SU-DHL-6 (cell line): ENCODE measurements at regions not wholly inside any gene's neighbourhood (a gene's known extent, or its start where the extent isn't known, plus 50 kb on each side); places are given as distances from the start of the nearest gene placed in this dataset.

Source experiments
- H2AFZ ChIP-seq: fragments of 200-600 bp; sonication (generic); 2 replicates; pipeline ENCODE4 v1.6.1; 2014; ENCODE audit warnings: low read depth, mild to moderate bottlenecking, moderate library complexity, mixed read lengths, antibody characterized with exemption, low read length; ENCODE audit not compliant: severe bottlenecking
- H3F3A ChIP-seq: fragments of 200-600 bp; shearing (Covaris generic); 2 replicates; pipeline ENCODE4 v1.6.0; 2016; ENCODE audit warnings: antibody characterized with exemption, mild to moderate bottlenecking; ENCODE audit not compliant: insufficient read depth
- H3K27ac ChIP-seq: fragments of 200-600 bp; sonication (generic); 2 replicates; pipeline ENCODE4 v1.5.1; 2016; ENCODE audit warnings: low read depth, mild to moderate bottlenecking, low read length, moderate library complexity, mixed read lengths
- H3K27me3 ChIP-seq: fragments of 200-600 bp; sonication (generic), shearing (Covaris generic); 2 replicates; pipeline ENCODE4 v1.6.0; 2014; ENCODE audit warnings: mild to moderate bottlenecking, low read length
- H3K36me3 ChIP-seq: fragments of 200-600 bp; sonication (generic); 2 replicates; pipeline ENCODE4 v1.6.1; 2014; ENCODE audit warnings: mild to moderate bottlenecking, low read length, mixed read lengths
- H3K4me2 ChIP-seq: fragments of 300-600, 200-600 bp; shearing (Covaris generic), sonication (generic); 2 replicates; pipeline ENCODE4 v1.6.0; 2014; ENCODE audit warnings: low read length, low read depth, mild to moderate bottlenecking; ENCODE audit not compliant: poor library complexity, severe bottlenecking
- H3K4me3 ChIP-seq: fragments of 200-600 bp; sonication (generic); 2 replicates; pipeline ENCODE4 v1.5.1; 2014; ENCODE audit warnings: antibody characterized with exemption, low read length, mild to moderate bottlenecking, mixed read lengths; ENCODE audit not compliant: insufficient read depth, poor library complexity, severe bottlenecking
- H3K79me2 ChIP-seq: fragments of 200-600 bp; sonication (generic); 2 replicates; pipeline ENCODE4 v1.6.1; 2014; ENCODE audit warnings: mild to moderate bottlenecking, low read length, moderate library complexity; ENCODE audit not compliant: insufficient read depth
- H3K9ac ChIP-seq: fragments of 200-600 bp; sonication (generic); 2 replicates; pipeline ENCODE4 v1.7.0; 2014; ENCODE audit warnings: mild to moderate bottlenecking, low read length
- H3K9me2 ChIP-seq: fragments of 200-600 bp; sonication (generic); replicated peaks from 2 replicates; pipeline ENCODE4 v1.6.1; 2014; ENCODE audit warnings: low read length; ENCODE audit not compliant: insufficient read depth
- H3K9me3 ChIP-seq: fragments of 200-600 bp; sonication (generic); 2 replicates; pipeline ENCODE4 v1.6.1; 2014; ENCODE audit warnings: low read length, mixed read lengths; ENCODE audit not compliant: insufficient read depth
- H4K20me1 ChIP-seq: fragments of 200-600 bp; sonication (generic); 2 replicates; pipeline ENCODE4 v1.6.1; 2014; ENCODE audit warnings: low read depth, mild to moderate bottlenecking, antibody characterized with exemption, low read length, moderate library complexity, mixed read lengths
- EZH2phosphoT487 ChIP-seq: fragments of 200-600 bp; sonication (generic), shearing (Covaris generic); conservative IDR thresholded peaks from 2 replicates; pipeline ENCODE4 v1.6.1; 2018; ENCODE audit warnings: mild to moderate bottlenecking, antibody characterized with exemption, low read length, moderate library complexity, mixed read lengths
- TF ChIP-seq, protein P1 (sequence below): fragments of 200-600 bp; sonication (generic); IDR thresholded peaks from one replicate; pipeline ENCODE4 v1.5.1; 2017; ENCODE audit warnings: antibody characterized with exemption, mild to moderate bottlenecking, low read length, moderate library complexity; ENCODE audit not compliant: insufficient read depth, poor library complexity, severe bottlenecking

DNA sequence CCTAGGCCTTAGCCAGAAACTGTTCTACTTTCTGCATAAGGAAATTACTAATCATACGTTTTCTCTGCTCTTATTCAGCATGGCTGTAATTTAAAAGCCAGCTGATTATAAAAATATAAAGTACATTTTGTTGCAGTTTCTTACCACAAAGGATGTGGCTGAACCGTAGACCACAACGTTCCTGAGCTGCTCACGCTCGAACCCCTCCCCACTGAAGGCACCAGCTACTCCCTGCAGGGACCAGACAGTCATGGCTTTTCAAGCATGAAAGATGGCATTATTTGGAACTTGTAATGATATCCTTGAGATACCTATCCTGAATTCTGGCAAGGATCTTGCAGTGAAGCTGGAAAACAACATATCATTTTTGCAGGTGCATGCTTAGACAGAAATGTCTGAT is 91.8 kb upstream of the DMRT1 start:
- no peak overlapping the region for H3K4me3 ChIP-seq
- no peaks in the 10 kb centered on the region for H4K20me1 ChIP-seq
- H3K9me2 ChIP-seq = no peaks in the 10 kb centered on the region
- peaks cover 35% of the 10 kb centered on the region for H3F3A ChIP-seq
- no peaks in the 10 kb centered on the region for H3K79me2 ChIP-seq
- peak overlapping the region; percentile 31 for H3K9ac ChIP-seq
- H3K9me3 ChIP-seq = no peaks in the 10 kb centered on the region
- peaks cover 6% of the 10 kb centered on the region; the same call in 1 of the 2 replicates for H3K36me3 ChIP-seq
- H3K27me3 ChIP-seq = no peaks in the 10 kb centered on the region
- no peak overlapping the region for H2AFZ ChIP-seq
- peak overlapping the region; percentile 76 for H3K27ac ChIP-seq
- no peak for TF ChIP-seq EZH2phosphoT487
- TF ChIP-seq, protein P1, sequence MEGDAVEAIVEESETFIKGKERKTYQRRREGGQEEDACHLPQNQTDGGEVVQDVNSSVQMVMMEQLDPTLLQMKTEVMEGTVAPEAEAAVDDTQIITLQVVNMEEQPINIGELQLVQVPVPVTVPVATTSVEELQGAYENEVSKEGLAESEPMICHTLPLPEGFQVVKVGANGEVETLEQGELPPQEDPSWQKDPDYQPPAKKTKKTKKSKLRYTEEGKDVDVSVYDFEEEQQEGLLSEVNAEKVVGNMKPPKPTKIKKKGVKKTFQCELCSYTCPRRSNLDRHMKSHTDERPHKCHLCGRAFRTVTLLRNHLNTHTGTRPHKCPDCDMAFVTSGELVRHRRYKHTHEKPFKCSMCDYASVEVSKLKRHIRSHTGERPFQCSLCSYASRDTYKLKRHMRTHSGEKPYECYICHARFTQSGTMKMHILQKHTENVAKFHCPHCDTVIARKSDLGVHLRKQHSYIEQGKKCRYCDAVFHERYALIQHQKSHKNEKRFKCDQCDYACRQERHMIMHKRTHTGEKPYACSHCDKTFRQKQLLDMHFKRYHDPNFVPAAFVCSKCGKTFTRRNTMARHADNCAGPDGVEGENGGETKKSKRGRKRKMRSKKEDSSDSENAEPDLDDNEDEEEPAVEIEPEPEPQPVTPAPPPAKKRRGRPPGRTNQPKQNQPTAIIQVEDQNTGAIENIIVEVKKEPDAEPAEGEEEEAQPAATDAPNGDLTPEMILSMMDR = no peak
- peak overlapping the region; percentile 42 for H3K4me2 ChIP-seq

DNA sequence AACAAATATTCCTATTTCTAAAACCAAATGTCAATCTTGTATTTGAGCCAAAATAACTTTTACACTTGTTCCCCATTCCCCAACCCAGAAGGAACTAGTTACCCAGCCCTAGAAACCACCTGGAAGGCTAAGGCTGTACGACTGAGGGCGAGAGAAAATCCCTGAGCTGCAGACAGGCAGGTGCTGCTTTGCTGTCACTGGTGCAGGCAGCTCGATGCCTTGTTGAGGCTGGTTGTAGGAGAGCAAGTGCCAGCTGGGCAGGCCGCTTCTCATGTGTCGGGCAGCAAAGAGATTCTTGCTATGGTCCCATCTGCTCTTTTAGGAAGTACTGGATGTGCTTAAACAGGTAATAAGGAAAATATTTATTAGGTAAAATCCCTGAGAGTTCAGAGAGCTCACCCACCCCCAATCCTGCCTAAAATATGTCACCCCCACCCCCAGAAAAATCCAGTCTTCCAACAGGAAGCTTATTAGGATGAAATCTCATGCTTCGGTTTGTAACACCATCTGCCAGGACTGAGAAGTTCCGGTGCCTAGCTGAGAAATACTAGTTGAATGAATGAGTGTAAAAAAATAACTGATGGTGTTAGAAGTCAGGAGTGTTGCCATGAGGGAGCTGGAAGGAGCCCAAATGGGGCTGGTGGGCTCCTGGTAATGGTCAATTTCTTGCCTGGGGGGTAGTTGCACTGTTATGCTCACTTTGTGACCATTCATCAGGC is 91.1 kb upstream of the DMRT1 start:
- H3K9ac ChIP-seq = peak overlapping the region; percentile 16; the same call in 1 of the 2 replicates
- no peak for TF ChIP-seq EZH2phosphoT487
- TF ChIP-seq, protein P1 = no peak
- peaks cover 6% of the 10 kb centered on the region; the same call in 1 of the 2 replicates for H3K36me3 ChIP-seq

DNA sequence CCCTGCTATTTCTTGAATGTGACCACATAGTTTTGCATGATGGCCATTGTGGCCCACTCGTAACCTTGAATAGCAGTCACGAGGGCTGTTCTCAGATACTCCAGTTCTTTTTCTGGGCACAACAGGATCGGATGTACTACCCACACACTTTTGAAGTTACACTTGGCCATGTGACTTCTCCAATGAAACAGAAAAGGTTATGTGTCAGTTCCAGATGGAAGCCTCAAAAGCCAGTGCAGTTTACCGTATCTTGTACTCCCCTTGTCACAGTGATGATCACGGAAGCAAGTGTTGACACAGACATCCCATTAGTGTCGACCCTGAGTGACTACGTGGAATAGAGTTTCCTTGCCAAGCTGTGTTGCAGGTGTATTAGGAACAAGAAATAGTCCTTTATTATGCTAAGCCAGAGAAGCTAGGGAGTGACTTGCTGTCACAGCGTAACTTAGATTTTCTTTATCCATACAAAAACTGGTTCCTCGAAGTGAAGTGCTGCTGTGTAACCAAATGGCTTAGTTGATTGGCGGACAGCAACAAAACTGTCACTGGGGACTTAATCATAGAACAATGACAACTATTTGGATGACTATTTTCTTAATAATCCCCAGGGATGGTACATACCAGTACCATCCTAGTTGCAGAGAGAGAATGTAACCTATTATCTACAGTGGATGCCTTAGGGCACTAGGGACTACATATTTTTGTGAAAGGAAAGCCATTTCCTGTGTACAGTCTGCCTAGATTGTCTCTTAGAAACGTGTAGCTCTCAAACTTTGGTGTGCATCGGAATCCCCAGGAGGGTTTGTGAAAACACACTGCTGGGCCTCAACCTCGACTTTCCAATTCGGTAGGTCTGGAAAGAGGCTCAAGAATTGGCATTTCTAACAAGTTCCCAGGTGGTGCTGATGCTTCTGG is 90.1 kb upstream of the DMRT1 start:
- Histone ChIP-seq H3K9ac (no peak overlapping the region), H3K27ac (peak overlapping the region; percentile 76), H3K4me3 (no peak overlapping the region), H3K9me2 (no peaks in the 10 kb centered on the region), H3K27me3 (no peaks in the 10 kb centered on the region), H3K9me3 (no peaks in the 10 kb centered on the region), H4K20me1 (no peaks in the 10 kb centered on the region), H3K36me3 (no peaks in the 10 kb centered on the region), H2AFZ (no peak overlapping the region), H3K4me2 (peak overlapping the region; percentile 42), H3K79me2 (no peaks in the 10 kb centered on the region), H3F3A (peaks cover 35% of the 10 kb centered on the region)
- TF ChIP-seq, protein P1 = no peak
- TF ChIP-seq EZH2phosphoT487 = no peak

More for the DNA sequence above, 91.1 kb upstream of the DMRT1 start:
- H3K27me3 ChIP-seq = no peaks in the 10 kb centered on the region
- no peak overlapping the region for H2AFZ ChIP-seq
- peak overlapping the region; percentile 76 for H3K27ac ChIP-seq
- H3F3A ChIP-seq = peaks cover 35% of the 10 kb centered on the region
- H4K20me1 ChIP-seq = no peaks in the 10 kb centered on the region
- no peak overlapping the region for H3K4me3 ChIP-seq
- H3K9me3 ChIP-seq = no peaks in the 10 kb centered on the region
- H3K9me2 ChIP-seq = no peaks in the 10 kb centered on the region
- H3K79me2 ChIP-seq = no peaks in the 10 kb centered on the region
- H3K4me2 ChIP-seq = peak overlapping the region; percentile 42
